Cardiac muscle cell (in vitro differentiated cells and primary cell): ENCODE measurements at regions not wholly inside any gene's neighbourhood (a gene's known extent, or its start where the extent isn't known, plus 50 kb on each side); places are given as distances from the start of the nearest gene placed in this dataset.

Experiments used
- DNase-seq, 2 donors: peaks; one replicate each; pipeline versions ENCODE4 v3.0.0 to v3.0.0-alpha.2; 2010 to 2017; ENCODE audit warnings: low read depth in 1 of 2, low spot score in 1 of 2
- H3K27ac ChIP-seq: fragments of 200-600 bp; sonication (generic); 2 replicates; pipeline ENCODE4 v1.5.1; 2016
- H3K27me3 ChIP-seq: fragments of 200-600 bp; sonication (generic); 2 replicates; pipeline ENCODE4 v1.6.0; 2016; ENCODE audit warnings: control low read depth
- H3K36me3 ChIP-seq: fragments of 200-600 bp; sonication (generic); 2 replicates; pipeline ENCODE4 v1.5.1; 2016; ENCODE audit warnings: control low read depth
- H3K4me1 ChIP-seq: fragments of 200-600 bp; sonication (generic); 2 replicates; pipeline ENCODE4 v1.8.1; 2017; ENCODE audit warnings: low read depth, mild to moderate bottlenecking, mixed run types
- H3K4me3 ChIP-seq: fragments of 200-600 bp; sonication (generic); 2 replicates; pipeline ENCODE4 v1.5.1; 2016; ENCODE audit warnings: mild to moderate bottlenecking
- H3K9me3 ChIP-seq: fragments of 200-600 bp; sonication (generic); 2 replicates; pipeline ENCODE4 v1.5.1; 2017; ENCODE audit warnings: low read depth, mild to moderate bottlenecking, control low read depth
- CTCF ChIP-seq: IDR thresholded peaks from 2 replicates; pipeline ENCODE4 v1.5.1; 2012; ENCODE audit warnings: low read depth, mild to moderate bottlenecking, low read length

GRCh38 chr20:61131944-61132343, 120.1 kb upstream of the CDH4 start:
- H3K36me3 ChIP-seq: no peaks in the 10 kb centered on the region
- H3K4me3 ChIP-seq: no peak overlapping the region
- H3K9me3 ChIP-seq: no peaks in the 10 kb centered on the region
- H3K27me3 ChIP-seq: no peaks in the 10 kb centered on the region
- TF ChIP-seq CTCF: no peak
- no peak for DNase-seq
- H3K4me1 ChIP-seq: no peaks in the 10 kb centered on the region
- no peak overlapping the region for H3K27ac ChIP-seq

DNA sequence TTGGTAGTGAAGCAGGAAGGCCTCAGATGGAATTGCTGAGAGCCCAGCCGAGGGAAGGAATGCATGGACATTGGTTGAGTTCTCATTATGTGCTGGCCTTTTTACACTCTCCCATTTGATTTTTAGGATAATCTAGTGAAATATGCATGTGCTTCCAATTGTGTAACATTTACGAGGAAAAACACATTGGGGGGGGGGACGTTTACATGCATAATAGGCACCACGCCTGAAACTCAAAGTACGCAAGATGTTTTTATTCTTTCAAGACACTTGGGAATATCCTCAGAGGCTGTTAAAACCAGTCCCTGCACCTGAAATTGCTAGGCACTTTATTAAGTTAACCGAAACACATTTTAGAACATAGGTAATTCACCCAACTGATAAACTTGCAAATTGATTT, 118.5 kb upstream of the CDH4 start:
- Histone ChIP-seq H3K4me1 (no peaks in the 10 kb centered on the region), H3K27me3 (no peaks in the 10 kb centered on the region), H3K36me3 (no peaks in the 10 kb centered on the region), H3K4me3 (no peak overlapping the region), H3K9me3 (no peaks in the 10 kb centered on the region), H3K27ac (no peak overlapping the region)
- no peak for TF ChIP-seq CTCF
- DNase-seq: no peak

DNA sequence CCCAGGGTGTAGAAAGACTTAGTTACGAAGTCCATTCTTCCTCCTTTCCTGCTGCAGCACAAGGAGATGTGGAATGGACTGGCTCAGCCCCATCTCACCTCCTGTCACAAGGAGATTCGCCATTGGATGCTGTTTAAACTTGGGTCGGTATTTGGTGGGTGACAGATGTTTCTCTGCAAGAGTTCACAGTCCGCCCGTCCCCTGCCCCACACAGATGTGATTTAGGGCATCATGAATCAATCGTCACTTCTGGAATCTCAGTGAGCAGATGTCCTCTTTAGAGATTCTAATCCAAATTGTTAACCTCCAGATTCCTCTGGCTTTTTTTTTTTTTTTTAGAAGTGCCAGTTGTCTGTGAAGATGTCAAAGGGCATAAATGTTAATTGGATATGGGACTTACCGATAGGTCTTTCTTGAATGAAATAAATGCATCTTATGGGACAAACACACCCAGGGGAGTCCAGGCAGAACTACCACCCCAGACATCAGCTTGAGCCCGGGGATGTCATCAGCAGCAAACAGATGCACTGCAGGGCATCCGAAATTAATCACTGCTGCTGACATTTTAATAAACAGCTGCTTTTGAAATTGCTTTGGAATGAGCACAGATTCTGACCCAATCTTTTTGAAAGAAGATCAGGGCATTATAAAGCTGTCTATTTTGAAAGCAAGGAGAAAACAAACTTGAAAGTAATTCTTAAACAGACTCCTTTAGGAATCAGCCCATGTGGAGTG, 117.6 kb upstream of the CDH4 start:
- DNase-seq: no peak
- no peak overlapping the region for H3K27ac ChIP-seq

DNA sequence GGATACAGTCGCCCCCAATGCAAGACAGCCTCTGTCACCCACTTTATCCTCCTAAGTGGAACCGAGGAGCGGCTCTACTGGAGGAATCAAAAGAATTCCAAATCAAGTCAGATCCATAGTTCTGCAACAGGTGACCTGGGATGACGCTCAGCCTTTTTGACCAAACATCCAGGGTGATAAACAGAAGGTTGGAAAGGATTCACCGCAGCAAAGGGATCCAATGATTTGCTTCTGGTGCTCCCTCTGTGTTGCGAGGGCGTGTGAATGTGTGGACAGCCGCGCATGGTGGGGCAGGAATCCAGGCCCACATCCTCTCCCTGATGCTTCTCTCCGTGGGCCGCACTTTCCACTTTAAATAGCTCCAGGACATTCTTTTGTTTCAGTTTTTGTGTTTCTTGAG, 116.8 kb upstream of the CDH4 start:
- TF ChIP-seq CTCF: no peak
- no peak overlapping the region for H3K4me3 ChIP-seq
- no peak overlapping the region for H3K27ac ChIP-seq
- no peaks in the 10 kb centered on the region for H3K27me3 ChIP-seq
- H3K4me1 ChIP-seq: no peaks in the 10 kb centered on the region
- no peaks in the 10 kb centered on the region for H3K36me3 ChIP-seq
- DNase-seq: no peak
- no peaks in the 10 kb centered on the region for H3K9me3 ChIP-seq

More for the DNA sequence above, 117.6 kb upstream of the CDH4 start:
- no peak for TF ChIP-seq CTCF
- Histone ChIP-seq H3K4me1 (no peaks in the 10 kb centered on the region), H3K4me3 (no peak overlapping the region), H3K27me3 (no peaks in the 10 kb centered on the region), H3K9me3 (no peaks in the 10 kb centered on the region), H3K36me3 (no peaks in the 10 kb centered on the region)

DNA sequence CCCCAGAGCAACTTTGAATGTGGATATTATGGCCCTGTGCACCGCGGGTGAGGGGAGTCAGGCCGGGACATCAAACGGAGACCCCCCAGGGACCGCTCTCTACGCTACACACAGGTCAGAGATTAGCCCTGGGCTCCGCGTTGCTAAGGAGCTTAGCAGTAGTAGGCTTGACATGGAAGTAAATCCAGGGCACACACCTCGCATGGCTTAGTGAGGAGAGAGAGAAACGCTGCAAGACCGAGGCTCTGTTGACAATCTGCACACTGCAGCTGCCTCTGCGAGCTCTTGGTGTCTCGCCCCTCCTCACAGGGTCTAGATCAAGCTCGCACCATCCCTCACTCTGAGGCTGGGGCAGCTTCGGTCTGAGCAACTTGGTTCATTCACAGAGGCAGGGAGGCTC, 116.1 kb upstream of the CDH4 start:
- DNase-seq: peak in 1 of 2 donors; percentile 23
- no peak for TF ChIP-seq CTCF
- Histone ChIP-seq H3K4me3 (no peak overlapping the region), H3K4me1 (no peaks in the 10 kb centered on the region), H3K27ac (no peak overlapping the region), H3K9me3 (no peaks in the 10 kb centered on the region), H3K36me3 (no peaks in the 10 kb centered on the region), H3K27me3 (no peaks in the 10 kb centered on the region)
